ENCODE measurements at regions not wholly inside any gene's neighbourhood (a gene's known extent, or its start where the extent isn't known, plus 50 kb on each side); places are given as distances from the start of the nearest gene placed in this dataset.
"Not testable (repeated sequence)": the region's sequence is repeated elsewhere in the genome, so short reads cannot be mapped to it uniquely, and the experiment has no call there.

DNA sequence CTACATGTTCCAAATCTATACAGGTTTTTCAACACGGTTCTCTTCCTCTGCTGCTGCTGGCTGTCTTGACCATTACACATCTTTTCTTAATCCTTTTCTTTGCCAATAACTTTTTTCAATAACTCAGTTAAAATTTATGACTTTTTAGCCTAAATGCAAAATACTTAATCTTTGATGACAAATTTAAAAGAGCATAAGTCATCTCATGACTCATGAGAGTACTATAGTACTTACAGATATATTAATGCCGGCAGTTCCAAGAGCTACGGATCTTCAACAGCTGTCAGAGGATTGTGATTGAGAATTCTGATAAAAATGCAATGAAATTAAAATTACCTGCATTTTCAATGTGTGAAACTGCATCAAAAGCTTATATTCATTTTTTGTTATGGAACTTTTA is 105.5 kb downstream of the KPNA2 start:
- DNase-seq (ENCODE audit: low read depth): no peak

- DNase-seq (ENCODE audit: low read depth): no peak
Observed at GRCh38 chr17:68142595-68142994, 105.2 kb upstream of the AMZ2 start.

DNA sequence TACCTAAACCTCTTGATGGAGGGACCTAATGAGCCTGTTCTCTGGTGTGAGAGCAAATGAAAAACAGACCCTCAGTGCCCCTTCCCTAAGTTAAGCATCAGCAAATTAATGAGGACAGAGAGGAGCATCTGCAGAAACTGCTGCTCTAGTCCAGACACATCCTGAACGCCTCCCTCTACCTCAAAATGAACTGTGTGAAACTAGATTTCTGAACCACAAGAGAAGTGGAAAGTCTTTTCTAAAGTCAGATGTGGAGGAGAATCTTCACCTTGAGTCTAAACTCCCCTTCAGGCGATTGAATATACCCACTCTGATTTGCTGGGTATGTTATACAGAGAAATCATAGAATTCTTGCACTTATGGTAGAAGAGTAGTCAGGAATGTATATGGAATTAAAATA is 104.4 kb upstream of the AMZ2 start:
- DNase-seq (ENCODE audit: low read depth): no peak

- DNase-seq (ENCODE audit: low read depth): no peak
Observed at GRCh38 chr17:68145088-68145487, 102.8 kb upstream of the AMZ2 start.

DNA sequence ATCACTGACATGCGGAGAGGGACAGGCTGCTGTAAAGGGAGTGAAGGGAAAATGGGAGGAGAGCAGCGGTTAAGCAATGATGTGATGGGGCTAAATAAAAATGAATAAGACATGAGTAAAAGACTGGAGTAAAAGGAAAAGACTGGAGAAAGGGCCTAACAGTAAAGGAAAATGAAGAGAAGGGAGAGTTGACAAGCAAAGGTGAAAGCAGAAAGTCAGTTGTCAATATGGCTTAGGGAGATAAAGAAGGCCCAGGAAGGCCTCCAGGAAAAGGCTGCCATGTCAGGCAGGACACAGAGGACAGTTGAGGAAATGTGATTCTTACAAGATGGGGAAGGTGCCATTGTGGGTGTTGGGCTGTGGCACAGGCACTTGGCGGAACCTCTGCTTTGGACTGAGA is 98.9 kb upstream of the AMZ2 start:
- no peak for DNase-seq (ENCODE audit: low read depth)

GRCh38 chr17:68152161-68152571 is 95.7 kb upstream of the AMZ2 start:
- DNase-seq (ENCODE audit: low read depth): no peak

GRCh38 chr17:68155692-68156091 is 92.2 kb upstream of the AMZ2 start:
- no peak for DNase-seq (ENCODE audit: low read depth)

DNA sequence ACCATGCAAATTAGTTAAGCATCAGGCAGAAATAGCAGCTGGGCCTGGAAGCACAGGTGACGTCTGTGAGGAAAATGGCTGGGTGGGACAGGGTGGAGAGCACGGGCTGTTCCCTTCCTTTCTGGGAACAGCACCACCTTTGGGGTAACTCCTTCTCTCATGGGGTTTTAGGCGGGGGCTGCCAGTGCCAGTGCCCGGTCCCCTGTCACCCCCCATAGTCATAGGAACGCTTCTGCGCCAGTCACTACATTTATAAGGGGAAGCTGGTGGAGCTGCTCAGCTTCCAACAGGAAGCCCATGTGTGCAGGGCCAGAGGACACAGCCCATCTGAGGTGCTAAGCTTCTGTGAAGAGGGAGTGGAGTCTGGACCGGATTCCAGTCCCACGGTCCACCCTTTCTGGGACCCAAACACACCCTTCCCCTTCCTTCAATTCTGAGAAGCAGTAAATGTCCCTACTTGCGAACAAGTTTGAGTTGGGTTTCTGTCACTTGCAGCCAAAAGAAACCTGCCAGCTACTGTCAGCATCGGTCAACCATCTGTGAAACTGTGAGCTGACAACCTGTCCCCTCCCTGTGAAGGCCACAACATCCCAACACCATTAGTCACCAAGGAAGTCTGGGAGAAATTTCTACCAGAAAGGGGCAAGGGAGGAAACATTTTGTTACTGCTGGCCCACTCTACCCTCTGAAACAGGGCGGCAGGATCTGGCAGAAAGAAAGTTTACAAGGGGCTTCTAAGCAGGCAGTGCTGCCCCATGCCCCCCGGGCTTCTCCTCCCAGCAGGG is 86.0 kb upstream of the AMZ2 start:
- no peak for DNase-seq (ENCODE audit: low read depth)

DNA sequence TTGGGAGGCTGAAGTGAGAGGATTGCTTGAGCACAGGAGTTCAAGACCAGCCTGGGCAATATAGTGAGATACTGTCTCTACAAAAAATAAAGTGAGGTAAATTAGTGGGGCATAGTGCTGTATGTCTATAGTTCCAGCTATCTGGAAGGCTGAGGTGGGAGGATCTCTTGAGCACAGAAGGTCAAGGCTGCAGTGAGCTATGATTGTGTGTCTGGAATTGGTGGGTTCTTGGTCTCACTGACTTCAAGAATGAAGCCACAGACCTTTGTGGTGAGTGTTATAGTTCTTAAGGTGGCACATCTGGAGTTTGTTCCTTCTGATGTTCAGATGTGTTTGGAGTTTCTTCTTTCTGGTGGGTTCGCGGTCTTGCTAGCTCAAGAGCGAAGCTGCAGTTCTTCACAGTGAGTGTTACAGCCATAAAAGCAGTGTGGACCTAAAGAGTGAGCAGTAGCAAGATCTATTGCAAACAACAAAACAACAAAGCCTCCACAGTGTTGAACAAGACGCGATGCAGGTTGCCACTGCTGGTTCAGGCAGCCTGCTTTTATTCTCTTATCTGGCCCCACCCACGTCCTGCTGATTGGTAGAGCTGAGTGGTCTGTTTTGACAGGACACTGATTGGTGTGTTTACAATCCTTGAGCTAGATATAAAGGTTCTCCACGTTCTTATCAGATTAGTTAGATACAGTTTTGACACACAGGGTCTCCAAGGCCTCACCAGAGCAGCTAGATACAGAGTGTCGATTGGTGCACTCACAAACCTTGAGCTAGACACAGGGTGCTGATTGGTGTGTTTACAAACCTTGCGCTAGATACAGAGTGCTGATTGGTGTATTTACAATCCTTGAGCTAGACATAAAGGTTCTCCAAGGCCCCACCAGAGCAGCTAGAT is 79.3 kb upstream of the AMZ2 start:
- not testable (repeated sequence) for DNase-seq (ENCODE audit: low read depth)

DNA sequence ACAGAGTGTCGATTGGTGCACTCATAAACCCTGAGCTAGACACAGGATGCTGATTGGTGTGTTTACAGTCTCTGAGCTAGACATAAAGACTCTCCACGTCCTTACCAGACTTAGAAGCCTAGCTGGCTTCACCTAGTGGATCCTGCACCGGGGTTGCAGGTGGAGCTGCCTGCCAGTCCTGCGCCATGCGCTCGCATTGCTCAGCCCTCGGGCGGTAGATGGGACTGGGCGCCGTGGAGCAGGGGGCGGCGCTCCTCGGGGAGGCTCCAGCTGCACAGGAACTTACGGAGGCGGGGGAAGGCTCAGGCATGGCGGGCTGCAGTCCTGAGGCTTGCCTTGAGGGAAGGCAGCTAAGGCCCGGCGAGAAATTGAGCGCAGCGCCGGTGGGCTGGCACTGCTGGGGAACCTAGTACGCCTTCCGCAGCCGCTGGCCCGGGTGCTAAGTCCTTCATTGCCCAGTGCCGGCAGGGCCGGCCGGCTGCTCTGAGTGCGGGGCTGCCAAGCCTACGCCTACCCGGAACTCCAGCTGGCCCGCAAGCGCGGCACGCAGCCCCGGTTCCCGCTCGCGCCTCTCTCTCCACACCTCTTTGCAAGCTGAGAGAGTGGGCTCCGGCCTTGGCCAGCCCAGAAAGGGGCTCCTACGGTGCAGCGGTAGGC is 78.5 kb upstream of the AMZ2 start:
- not testable (repeated sequence) for DNase-seq (ENCODE audit: low read depth)

- DNase-seq (ENCODE audit: low read depth): no peak
Observed at GRCh38 chr17:68169840-68170239, 78.0 kb upstream of the AMZ2 start.

DNA sequence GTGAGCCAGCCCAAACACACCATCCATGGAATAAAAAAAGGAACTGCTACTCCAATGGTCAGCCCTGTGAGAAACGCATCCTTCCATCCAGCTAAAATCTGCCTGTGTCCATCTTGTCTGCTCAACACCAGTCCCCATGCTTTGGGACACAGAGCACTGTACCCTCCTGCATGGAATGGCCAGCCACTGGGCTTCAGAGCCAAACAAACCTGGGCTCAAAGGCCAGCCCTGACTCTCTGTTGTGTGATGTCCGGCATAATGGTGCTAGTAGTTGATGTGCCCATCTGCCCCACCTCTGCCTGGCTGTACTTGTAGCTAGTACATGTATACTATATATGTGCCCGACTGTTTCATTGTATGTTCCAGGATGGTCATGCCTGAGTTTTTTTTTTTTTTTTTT is 77.6 kb upstream of the AMZ2 start:
- DNase-seq (ENCODE audit: low read depth): no peak

DNA sequence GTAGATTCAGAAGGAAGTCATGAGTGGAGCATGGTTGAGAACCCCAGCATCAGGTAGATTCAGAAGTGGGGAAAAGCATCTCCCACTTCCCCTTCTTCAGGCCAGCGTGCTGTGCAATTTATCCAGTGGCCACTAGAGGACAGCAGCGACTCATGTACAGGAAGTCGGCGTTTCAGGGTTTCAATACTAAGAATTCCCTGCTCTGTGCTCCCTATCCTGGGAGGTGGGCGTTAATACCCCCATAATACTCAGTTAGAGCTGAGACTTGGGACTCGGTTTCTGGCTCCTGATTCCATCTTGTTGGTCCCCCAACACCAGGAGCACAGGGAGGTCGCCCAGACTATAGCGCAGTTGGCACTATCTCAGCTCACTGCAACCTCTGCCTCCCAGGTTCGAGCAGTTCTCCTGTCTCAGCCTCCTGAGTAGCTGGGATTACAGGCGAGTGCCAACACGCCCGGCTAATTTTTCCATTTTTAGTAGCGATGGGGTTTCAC is 75.3 kb upstream of the AMZ2 start:
- peak; percentile 65 for DNase-seq (ENCODE audit: low read depth)

GRCh38 chr17:68175416-68175815 is 72.4 kb upstream of the AMZ2 start:
- no peak for DNase-seq (ENCODE audit: low read depth)

DNA sequence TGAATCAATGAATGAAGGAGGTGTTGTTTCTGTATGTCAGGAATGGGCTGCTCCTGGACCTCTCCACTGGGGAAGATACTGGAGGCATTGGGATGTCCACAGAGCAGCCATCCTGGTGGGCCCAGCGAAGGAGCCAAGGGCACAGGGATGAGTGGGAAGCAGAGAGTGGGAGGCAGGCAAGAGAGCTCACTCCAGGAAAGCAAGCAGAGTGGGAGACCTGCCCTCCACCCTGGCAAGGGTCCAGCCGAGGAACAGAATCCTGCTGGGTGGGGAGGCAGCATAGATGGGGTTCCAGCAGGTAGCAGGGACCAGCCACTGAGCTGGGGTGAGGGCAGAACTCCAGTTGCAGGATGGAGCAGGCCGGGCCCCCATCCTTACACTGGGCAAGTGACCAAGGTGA is 71.9 kb upstream of the AMZ2 start:
- DNase-seq (ENCODE audit: low read depth): no peak

- no peak for DNase-seq (ENCODE audit: low read depth)
Observed at GRCh38 chr17:68176718-68177117, 71.1 kb upstream of the AMZ2 start.

GRCh38 chr17:68178831-68179230 is 69.0 kb upstream of the AMZ2 start:
- no peak for DNase-seq (ENCODE audit: low read depth)

DNA sequence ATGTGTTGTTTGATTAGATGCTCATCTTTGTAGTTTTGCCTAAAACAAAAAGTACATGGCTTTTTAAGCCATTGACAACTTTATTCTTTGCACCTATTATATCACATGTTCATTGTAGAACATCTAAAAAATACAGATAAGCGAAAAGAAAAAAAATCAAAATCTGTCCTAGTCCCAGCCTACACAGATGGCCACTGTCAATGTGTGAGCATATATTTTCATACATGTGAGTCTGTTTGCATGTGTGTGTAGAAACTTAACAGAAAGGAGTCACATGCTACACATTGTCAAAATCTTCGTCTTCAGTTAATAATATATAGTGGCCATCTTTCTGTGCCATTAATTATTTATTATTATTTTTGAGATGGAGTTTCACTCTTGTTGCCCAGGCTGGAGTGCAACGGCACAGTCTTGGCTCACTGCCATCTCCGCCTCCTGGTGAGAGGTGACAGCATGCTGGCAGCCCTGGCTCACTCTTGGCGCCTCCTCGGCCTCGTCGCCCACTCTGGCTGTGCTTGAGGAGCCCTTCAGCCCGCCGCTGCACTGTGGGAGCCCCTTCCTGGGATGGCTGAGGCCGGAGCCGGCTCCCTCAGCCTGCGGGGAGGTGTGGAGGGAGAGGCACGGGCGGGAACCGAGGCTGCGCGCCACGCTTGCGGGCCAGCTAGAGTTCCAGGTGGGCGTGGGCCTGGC is 68.5 kb upstream of the AMZ2 start:
- no peak for DNase-seq (ENCODE audit: low read depth)

- no peak for DNase-seq (ENCODE audit: low read depth)
Observed at GRCh38 chr17:68179926-68180285, 67.9 kb upstream of the AMZ2 start.

DNA sequence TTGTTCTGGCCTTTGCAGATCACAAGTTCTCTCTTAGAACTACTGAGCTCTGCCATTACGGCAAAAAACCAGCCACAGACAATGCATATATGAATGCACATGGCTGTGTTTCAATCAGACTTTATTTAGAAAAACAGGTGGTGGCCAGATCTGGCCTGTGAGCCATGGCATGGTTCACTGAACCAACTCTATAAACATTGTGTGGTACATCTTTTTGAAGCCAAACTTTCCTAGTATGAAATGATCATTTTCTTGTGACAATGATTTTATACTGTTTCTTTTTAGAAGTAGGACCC is 65.9 kb upstream of the AMZ2 start:
- DNase-seq (ENCODE audit: low read depth): no peak

DNA sequence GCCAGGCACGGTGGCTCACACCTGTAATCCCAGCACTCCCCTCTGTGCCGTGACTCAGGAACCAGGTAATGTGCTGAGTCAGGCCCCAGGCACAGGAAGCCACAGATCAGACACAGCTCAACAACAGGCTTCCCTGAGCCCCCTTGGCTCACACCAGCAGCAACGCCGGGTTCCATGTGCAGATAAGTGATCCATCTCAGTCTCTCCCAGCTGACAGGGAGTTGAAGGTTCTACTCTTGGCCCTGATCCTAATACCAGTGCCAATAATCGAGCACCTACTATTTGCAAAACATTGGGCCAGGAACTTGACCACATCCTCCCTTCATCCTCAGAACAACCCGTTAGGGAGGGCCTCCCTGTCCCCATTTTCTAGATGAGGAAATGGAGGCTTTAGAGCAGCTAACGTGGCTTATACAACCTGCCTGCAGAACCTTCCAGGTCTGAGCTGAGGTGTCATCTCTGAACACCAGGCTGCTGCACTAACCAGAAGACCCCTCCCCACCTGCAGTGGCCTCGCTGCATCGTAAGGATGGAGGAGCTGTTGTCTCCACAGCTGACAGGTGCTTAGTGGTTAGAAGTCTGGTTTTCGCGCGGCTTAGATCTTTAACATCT is 64.8 kb upstream of the AMZ2 start:
- DNase-seq (ENCODE audit: low read depth): no peak

DNA sequence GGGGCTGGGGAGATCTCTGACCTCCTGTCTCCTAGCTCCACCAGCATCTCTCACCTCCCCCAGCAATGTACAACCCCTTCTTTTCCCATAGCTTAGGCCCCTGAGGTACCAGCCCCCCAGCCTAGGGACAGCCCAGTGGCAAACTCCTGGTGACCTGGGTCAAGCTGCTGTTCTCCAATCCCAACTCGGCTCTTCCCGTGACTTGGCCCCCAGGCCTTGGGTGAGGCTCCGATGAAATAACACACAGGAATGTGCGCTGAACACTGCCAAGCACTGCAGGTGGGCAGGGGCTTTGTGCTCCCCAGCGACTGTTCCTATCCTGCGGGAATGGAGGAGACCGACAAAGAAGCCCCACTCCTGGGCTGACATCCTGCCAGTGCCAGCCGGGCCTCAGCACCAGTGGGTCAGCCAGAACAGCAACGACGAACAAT is 63.7 kb upstream of the AMZ2 start:
- DNase-seq (ENCODE audit: low read depth): no peak
